Femur (tissue), 1 donor: ENCODE measurements at regions not wholly inside any gene's neighbourhood (a gene's known extent, or its start where the extent isn't known, plus 50 kb on each side); places are given as distances from the start of the nearest gene placed in this dataset.

Source experiments
- DNase-seq: peaks from one replicate; pipeline ENCODE4 v3.0.0-alpha.2; 2017

DNA sequence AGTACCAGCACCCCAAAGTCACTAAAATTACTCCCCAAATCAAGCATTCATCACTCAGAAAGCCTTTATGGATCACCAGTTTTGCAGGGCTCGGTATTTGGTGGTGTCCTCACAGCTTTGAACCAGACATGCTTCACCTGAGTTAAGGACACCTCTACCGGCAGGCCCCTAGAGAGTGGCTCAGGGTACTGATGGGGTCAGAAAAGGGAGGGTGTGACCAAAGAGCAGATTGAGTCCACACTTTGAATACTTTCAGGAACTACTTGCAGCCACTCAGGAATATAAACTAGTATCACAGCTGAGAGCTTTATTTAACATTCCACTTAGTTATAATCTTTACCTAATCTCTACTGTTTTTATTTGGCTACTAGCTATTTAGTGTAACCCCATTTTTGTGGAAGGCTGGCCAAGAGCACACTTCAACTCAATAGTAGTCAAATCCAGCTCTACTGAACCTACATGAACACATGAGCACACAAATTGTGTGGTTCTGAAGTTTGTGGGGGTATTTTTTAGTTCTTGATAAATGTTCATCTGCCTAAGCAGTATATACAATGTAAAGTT is 109.6 kb upstream of the SPRY1 start:
- DNase-seq: no peak

DNA sequence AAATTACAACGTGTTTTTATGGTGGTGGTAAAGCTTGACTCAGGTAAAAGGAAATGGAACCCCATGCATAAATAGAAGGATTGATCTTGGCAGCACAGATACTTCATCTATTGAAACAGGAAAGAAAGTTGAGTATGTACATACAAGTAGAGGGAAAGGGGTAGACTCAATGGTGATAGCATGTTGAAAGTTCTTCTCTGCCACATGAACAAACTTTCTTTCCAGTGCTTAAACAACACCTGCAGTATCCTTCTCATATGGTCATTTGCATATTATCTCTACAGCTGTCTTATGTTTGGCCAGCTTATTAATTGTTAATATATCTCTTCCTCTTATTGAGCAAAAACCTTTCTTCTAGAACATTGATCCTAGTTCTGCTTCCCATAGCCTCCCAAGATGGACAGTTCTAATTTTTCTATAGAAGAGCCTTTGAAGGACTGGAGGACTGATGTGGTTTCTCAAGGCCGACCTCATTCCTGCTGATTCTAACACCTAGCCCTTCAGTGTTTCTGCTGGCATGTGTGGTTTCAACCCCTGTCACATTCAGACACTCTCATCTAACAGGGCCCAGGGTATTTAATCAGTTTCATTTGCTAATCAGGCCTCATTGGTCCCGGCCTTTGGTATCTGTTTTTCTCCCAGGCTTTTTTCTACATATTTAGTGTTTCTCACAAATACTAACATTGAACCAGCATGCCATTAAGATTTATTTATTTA is 108.1 kb upstream of the SPRY1 start:
- no peak for DNase-seq

DNA sequence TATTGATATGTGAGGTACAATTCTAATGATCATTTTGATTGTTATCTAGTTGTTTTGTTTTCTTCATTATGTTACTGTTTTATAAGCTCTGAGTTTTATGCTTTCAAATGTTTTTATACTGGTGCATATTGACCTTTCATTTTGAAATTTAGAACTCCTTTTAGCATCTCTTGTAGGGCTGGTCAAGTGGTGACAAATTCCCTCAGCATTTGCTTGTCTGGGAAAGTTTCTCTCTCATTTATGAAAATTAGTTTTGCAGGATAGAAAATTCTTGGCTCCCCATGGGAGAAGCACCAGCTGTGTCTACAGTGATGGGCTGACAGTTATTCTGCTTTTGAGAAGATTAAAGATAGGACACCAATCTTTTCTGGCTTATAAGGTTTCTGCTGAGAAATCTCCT is 105.3 kb upstream of the SPRY1 start:
- DNase-seq: no peak

DNA sequence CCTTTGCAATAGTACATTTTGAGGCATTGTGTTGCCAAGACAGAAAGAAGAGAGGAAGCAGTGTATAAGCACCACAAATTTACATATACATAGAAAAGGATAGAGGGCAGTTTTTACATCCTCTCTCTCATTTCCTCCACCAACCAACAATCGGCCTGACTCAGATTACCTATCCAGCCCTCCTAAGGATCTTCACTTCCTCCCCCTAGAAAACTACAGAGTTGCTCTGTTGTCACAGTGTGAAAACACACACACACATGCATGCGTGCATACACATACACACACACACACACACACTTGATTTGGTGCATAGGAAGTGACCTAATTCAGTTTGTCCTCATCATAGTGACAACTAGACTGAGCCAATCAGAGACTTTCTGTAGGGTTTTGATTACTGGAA is 98.8 kb upstream of the SPRY1 start:
- no peak for DNase-seq

DNA sequence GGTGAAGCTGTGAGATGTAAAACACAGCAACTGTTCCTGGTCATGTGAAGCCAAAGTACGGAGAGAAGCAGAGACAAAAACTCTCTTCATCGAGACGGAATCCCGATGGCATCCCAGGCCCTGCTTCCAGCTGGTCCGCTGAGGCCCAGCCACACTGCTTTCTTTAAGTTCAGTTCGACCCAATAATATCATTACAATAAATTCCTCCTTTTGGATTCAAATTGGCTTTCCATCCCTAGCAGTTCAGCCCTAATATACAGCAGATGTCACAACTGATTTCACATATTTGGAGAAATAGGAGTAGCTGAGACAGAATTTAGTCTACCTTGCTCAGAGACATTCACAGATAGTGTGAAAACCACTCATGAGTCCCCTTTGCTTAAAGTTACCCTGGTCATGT is 98.3 kb upstream of the SPRY1 start:
- no peak for DNase-seq

DNA sequence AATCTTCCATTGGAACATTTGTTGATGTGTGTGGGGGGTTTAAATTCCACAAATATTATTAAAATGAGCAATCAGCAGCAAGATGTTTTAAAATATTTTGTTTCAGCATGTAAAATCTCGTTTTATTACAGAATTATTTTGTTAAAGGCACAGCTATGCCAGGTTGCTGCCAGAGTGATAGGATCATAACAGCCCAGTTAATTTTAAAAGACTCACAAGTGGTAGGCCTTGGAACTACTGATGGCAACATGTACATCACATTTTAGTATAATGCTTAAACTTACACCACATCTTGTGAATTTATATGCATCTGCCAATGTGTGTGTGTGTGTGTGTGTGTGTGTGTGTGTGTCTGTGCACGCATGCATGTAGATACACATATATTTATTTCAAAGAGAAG is 97.8 kb upstream of the SPRY1 start:
- DNase-seq: no peak

DNA sequence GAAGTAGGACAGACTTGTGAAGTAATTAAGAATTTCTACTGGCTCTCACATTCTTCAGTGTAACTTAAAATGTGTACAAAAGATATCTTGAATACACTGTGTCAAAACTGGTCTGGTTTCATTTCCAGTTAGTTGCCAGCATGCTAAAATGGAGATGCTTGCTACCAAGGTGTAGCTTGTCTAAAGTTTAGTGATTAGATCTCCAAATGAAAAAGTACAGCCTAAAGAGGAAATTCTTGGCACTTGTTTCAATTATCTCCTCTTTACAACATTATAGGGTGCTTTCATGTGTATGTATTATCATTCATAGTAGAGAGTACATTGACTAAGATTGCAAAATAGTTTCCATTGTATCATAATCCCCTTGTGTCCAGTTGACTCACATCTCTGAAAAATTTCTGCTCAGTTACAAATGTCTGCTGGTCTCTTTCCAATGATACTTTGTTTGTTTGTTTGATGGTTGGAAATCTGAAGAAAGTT is 97.3 kb upstream of the SPRY1 start:
- no peak for DNase-seq

DNA sequence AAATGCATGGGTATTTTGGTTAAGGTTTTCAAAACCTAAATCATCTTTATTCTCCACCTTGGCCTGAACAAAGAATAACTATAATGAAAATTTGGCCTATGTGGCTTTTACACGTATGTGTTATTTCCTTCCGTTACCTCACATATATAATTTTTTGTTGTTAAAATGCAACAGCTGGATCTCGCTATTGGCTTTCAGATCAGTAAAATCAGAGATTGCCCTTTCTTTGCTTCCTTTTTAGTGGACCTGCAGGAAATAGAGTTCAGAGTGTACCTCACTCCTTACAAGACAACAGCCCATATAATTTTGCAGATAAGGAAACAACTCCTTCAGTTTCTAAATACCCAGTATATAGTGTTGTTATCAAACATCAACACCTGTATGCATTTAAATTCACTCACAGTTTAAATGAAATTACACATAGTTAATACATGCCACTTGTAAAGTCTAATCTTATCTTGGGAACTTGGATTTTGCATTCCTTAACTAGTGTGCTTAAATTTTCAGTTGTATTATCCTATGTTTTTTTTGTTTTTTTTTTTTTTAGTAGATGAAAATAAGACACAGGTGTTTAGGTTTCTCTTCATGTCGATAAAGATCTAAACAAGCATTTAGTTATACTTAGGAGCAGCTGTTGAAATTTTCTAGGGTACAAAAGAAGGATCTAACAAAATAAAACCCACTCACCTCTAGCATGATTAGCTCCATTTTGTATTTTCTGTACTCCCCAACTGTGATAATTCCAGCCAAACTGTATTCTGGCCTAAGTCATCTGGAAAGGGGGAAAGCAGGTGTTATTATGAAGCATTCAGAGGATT is 96.2 kb upstream of the SPRY1 start:
- DNase-seq: no peak

DNA sequence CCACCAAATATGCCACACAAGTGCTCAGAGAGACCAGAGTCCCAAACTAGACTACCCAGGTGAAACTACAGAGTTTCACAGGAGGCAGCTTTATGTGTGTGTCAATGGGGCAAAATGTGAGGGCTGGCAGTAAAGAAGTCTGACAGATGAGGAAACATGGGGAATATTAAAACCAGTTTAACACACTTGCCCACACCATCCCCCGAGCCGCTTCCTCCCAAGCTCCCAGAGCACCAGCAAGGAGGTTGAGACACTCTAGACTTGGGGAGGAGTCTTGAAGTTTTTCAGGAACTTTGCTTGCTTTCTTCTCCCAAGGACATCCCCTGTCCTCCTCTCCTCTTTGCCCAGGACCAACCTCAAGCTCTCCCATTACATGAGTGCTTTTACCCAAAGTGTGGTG is 94.7 kb upstream of the SPRY1 start:
- DNase-seq: no peak

DNA sequence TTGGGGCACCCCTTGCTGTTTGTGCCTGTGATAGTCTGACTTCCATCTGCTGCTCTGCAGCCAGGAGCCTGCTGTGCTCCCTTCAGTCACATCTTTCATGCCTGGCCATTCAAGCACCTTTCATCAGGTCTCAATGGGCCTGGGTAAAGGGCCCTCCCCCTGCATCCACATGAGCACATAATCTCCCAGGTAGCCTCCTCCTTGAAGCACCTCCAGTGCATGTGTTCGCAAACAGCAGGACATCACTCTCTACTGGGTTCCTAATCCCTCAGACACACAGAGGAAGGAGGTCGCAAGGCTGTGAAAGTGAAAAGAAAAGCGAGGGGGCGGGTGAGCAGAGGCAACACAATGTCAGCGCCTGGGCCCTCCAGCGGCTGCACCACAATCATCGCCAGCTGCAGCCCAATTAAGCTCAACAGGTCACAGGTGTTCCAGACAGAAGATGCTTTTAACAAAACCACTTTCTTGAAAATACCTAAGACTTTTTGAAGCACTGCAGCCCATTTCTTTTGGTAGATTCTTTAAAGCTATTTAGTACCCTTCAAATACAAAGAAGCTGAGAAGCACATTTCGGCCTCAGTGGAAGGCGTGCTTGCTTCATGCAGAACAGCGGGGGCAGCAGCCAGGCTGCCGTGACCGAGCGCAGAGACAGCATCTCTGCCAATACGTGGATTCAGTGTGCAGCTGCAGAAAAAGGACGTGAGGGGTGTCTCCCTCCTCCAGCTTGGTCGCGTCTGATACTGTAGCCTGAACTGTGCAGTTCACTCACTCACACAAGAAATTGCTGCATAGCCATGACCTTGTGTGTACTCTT is 92.2 kb upstream of the SPRY1 start:
- peak; percentile 69 for DNase-seq

DNA sequence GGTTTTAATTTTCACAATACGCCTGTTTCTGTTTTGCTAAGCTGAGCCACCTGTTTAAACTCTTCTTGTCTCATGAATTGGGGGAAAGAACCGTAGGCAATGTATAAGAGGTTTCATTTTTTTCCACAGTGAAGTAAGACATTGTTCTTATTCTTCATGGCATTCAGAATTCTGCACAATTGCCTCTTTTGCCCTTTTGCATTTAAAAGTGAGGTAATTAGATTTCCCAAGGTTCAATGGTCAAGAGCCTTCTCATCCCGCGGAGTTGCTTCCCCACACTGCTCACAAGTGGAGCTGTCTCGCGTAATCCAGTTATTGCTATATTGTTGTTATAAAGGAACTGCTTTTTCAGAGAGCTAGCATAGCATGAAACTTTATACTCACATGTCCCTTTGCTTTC is 90.9 kb upstream of the SPRY1 start:
- no peak for DNase-seq

DNA sequence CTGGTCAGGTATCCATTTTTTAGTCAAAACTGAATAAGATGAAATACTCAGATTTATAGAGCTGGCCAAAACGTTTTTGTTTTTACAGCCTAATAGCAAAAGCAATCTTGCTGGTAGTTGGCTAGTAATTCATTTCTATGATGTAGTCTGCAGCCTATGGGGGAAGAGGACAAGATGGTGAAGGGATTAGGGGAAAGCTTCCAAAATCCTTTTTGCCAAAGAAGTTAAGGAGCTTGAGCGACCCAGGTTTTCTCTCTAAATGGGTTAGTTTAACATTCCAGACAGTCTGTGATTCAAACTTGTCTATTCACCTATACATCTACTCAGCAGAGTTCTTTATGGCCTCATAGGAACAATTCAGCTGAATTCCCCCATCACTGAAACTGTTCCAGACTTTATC is 89.8 kb upstream of the SPRY1 start:
- DNase-seq: no peak

DNA sequence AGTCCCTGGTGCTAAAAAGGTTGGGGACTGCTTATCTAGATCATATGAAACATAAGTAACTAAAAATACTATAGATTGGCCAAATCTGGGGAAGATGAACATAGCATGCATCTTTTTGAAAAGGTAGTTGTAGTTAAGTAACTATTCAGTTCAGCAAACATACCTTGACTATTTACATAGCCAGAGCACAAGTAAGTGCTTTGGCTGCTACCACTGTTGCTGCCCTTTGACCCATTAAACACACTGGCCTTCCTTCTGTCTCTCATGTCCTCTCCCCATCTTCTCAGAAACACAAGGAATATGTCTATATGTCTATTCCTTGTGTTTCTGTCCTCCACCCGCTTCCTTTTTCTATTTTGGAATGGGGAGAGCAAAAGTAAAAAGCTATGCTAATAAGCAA is 87.9 kb upstream of the SPRY1 start:
- DNase-seq: no peak

DNA sequence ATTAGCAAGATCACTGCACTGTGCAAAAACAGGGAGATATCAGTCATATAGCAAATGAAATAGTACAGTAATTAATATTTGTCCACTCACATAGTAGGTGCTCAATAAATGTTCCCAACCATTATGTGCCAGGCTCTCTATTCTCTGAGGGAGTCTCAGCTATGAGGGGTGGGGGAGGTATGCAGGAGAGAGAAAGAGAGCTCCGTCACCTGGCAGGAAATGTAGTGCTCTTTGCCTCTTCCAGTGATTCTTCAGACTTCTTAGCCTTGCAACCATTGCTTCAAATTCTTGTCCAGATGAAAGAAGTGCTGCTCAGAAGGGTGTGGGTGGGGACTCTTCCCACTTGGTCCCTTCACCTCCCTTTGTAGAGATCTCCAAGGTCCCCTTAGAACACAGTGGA is 84.5 kb upstream of the SPRY1 start:
- no peak for DNase-seq

DNA sequence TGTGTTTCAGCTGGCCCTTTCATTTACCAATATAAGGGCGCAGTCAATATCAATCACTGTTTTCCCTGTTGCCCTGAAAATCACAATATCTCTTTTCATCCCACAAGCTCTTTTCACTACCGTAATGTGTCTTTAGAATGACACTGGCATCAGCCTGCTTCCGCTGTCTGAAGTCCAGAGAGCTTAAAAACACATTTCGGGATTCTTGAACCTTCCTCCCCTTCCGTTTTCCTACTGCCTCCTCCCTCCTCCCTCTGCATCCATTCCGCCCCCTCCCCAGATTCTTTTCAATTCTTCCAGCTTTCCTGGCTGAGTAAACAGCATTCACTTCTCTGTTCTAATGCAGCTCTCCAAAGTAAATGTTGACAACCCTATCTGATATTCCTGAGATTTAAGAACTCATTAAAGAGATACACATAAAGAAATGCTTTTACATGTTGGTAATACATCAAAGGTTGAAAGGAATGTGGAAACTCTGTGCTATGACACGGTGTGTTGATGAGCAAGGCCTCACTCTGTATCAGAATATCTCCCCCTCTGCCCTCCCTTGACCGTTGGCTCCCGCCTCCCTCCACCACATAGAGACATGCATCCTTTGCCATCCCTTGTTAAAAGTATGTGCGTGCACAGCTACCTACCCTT is 83.5 kb upstream of the SPRY1 start:
- peak; percentile 31 for DNase-seq

DNA sequence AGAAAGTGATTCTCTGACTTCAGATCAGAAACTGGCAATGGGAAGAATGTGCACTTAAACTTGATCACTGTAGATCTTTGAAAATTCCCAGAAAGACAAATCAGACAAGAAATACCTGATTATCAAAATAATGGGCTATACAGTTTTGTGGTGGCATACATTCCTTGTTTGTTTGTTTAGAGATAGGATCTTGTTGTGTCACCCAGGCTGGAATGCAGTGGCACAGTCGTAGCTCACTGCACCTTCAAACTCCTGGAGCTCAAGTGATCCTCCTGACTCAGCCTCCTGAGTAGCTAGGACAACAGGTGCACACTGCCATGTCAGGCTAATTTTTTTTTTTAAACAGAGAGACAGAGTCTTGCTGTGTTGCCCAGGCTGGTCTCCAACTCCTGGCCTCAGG is 81.0 kb upstream of the SPRY1 start:
- no peak for DNase-seq

DNA sequence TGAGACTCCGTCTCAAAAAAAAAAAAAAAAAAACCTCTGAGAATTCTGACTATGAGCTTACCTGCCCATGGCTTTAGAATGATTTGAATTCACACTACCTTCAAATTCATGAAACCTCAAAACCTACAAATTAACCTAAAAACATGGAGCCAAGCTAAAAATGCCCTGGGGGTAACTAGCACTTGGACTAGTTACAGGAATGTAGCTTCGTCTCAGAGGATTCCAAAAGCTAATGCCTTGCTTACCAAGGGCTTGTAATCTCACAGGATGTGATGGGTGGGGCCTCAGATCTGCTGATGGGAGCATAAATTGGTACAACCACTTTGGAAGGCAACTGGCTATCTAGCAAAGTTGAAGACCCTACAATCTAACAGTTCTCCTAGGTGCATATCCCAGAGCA is 79.4 kb upstream of the SPRY1 start:
- no peak for DNase-seq

DNA sequence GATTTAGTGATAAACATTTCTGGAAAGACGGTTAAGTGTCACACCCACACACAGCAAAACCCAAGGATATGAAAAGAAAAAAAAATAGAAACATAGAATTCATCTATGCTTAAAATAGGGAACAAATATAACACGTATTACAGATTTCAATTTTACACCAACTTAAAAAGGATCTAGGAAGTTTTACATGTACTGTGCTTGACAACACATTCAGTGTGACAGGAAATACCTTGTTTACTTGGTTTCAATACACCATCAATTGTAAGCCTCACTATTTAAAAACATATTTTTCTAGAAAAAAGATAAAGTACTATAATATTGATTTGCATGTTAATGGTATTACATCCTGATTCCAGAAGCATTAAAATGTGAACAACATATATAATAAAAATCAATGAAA is 77.0 kb upstream of the SPRY1 start:
- DNase-seq: no peak

DNA sequence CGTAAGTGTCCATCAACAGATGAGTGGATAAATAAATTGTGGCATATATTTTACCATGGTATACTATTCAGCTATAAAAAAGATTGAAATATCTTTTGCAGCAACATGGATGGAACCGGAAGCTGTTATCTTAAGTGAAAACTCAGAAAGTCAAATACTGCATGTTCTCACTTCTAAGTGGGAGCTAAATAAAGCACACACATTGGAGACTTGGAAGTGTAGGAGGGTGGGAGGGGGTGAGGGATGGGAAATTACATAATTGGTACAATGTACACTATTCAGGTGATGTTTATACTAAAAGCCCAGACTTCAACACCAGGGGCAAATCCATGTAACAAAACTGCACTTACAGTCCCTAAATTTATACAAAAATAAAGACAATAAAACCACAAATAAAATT is 72.6 kb upstream of the SPRY1 start:
- no peak for DNase-seq

DNA sequence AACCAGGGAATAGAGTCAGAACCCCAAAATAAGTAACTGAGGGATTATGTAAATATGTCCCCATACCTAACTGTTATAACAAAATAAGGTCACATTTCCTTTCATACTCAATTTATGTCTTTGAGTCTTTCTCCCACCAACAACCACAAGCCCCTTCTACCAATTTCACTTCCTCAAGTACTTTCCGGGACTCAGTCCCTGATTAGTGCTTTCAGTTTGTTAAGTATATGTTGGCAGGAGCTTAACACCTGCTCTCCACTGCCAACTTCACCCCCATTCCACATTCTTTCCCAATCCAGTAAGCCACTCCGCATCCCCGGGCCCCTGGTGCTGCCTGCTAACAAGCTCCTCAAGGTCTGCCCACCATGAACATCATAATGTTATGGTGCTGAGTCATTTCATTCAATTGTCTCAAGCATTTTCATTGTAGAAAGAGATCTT is 71.3 kb upstream of the SPRY1 start:
- no peak for DNase-seq

DNA sequence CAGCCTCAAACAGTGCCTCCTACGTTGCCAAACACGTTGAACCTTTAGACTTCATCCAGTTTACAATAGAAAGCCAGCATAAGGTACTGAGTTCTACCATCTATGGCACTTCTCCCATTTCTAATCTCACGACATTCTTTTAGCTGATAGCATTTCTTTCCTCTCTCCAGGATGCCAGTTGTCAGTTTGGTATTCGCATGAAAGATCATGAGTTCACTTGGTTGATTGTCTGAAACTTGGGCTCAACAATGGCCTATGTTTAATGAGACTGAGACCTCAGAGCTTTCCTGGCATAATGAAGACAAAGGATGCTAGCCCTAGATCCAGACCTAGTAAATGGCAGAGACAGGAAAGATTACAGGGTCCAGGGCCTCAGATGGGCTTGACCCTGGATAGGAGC is 69.2 kb upstream of the SPRY1 start:
- DNase-seq: no peak

DNA sequence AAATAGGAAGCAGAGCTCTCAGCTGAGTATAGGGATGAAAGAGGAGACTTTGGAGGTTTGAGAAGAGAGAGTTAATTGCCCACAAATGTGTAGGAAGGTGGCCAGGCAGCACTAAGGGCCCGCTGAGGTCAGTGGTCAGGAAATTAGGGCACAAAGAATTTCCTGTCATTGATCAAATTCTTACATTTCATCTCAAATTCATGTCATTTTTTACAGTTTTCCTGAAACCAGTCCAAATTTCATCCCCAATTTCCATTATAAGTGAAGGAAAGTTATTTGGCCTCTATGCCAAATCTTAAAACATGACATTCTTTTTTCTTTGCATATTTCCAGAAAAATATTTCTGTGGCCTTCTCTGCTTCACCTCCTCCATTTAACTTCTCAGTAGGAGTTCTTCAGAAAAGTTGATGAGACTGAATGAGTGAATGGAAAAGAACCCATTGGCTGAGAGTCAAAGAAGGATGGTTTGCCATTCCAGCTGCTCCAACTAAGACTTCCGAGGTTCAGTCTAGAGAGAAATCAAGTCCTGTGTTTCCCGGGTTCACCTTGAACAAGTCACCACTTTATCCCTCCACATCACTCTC is 68.7 kb upstream of the SPRY1 start:
- no peak for DNase-seq
